Liver (tissue), 3 donors: ENCODE measurements at regions not wholly inside any gene's neighbourhood (a gene's known extent, or its start where the extent isn't known, plus 50 kb on each side); places are given as distances from the start of the nearest gene placed in this dataset.

ENCODE experiments used
- RXRA ChIP-seq, 2 donors: IDR thresholded peaks; 2 replicates each; pipeline ENCODE4 v1.6.1; 2017 to 2018; ENCODE audit warnings: antibody characterized with exemption in 2 of 2, mild to moderate bottlenecking in 1 of 2
- SP1 ChIP-seq: IDR thresholded peaks from 2 replicates; pipeline ENCODE4 v1.6.1; 2018; ENCODE audit warnings: antibody characterized with exemption, mild to moderate bottlenecking
- TAF1 ChIP-seq: conservative IDR thresholded peaks from 2 replicates; pipeline ENCODE4 v1.6.1; 2016; ENCODE audit warnings: antibody characterized with exemption, mild to moderate bottlenecking
- TF ChIP-seq, protein P1 (sequence below): IDR thresholded peaks from 2 replicates; pipeline ENCODE4 v1.6.1; 2016; ENCODE audit warnings: antibody characterized with exemption
- TF ChIP-seq, protein P2 (sequence below): fragments of 150-350 bp; IDR thresholded peaks from 2 replicates; pipeline ENCODE4 v1.5.1; 2017; ENCODE audit warnings: improper control_type of control experiment, low read depth, low read length; ENCODE audit not compliant: missing input control
- TF ChIP-seq, protein P3 (sequence below): IDR thresholded peaks from 2 replicates; pipeline ENCODE4 v1.6.1; 2016; ENCODE audit warnings: antibody characterized with exemption, mild to moderate bottlenecking
- TF ChIP-seq, protein P4 (sequence below): IDR thresholded peaks from 2 replicates; pipeline ENCODE4 v1.6.1; 2016; ENCODE audit warnings: antibody characterized with exemption
- donor health status: healthy.
- donor health status: healthy.

DNA sequence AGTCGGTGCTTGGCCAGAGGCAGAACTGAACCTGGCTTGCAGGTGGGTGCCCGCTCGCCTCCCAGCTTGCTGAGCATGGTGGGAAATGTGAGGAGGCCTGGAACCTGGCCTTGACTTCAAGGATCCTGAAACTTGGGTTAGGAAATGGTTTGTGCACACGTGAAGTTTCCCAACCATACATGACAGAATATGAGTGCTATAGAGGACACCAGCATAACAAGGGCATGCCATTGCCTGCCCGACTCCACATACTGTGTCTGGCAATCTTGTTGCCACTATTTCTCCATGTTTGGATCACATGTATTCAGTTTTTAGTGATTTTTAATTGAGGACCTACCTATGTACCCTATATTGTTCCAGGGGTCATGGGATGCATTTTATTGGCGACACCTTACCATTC, 177.6 kb upstream of the ANKRD55 start:
- TF ChIP-seq TAF1 (no peak), RXRA (IDR thresholded peaks at IDR 0.05) (no peak), SP1 (no peak)
- TF ChIP-seq, protein P1, sequence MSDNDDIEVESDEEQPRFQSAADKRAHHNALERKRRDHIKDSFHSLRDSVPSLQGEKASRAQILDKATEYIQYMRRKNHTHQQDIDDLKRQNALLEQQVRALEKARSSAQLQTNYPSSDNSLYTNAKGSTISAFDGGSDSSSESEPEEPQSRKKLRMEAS: no peak
- TF ChIP-seq, protein P2, sequence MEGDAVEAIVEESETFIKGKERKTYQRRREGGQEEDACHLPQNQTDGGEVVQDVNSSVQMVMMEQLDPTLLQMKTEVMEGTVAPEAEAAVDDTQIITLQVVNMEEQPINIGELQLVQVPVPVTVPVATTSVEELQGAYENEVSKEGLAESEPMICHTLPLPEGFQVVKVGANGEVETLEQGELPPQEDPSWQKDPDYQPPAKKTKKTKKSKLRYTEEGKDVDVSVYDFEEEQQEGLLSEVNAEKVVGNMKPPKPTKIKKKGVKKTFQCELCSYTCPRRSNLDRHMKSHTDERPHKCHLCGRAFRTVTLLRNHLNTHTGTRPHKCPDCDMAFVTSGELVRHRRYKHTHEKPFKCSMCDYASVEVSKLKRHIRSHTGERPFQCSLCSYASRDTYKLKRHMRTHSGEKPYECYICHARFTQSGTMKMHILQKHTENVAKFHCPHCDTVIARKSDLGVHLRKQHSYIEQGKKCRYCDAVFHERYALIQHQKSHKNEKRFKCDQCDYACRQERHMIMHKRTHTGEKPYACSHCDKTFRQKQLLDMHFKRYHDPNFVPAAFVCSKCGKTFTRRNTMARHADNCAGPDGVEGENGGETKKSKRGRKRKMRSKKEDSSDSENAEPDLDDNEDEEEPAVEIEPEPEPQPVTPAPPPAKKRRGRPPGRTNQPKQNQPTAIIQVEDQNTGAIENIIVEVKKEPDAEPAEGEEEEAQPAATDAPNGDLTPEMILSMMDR: no peak
- TF ChIP-seq, protein P3, sequence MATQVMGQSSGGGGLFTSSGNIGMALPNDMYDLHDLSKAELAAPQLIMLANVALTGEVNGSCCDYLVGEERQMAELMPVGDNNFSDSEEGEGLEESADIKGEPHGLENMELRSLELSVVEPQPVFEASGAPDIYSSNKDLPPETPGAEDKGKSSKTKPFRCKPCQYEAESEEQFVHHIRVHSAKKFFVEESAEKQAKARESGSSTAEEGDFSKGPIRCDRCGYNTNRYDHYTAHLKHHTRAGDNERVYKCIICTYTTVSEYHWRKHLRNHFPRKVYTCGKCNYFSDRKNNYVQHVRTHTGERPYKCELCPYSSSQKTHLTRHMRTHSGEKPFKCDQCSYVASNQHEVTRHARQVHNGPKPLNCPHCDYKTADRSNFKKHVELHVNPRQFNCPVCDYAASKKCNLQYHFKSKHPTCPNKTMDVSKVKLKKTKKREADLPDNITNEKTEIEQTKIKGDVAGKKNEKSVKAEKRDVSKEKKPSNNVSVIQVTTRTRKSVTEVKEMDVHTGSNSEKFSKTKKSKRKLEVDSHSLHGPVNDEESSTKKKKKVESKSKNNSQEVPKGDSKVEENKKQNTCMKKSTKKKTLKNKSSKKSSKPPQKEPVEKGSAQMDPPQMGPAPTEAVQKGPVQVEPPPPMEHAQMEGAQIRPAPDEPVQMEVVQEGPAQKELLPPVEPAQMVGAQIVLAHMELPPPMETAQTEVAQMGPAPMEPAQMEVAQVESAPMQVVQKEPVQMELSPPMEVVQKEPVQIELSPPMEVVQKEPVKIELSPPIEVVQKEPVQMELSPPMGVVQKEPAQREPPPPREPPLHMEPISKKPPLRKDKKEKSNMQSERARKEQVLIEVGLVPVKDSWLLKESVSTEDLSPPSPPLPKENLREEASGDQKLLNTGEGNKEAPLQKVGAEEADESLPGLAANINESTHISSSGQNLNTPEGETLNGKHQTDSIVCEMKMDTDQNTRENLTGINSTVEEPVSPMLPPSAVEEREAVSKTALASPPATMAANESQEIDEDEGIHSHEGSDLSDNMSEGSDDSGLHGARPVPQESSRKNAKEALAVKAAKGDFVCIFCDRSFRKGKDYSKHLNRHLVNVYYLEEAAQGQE: no peak
- TF ChIP-seq, protein P4, sequence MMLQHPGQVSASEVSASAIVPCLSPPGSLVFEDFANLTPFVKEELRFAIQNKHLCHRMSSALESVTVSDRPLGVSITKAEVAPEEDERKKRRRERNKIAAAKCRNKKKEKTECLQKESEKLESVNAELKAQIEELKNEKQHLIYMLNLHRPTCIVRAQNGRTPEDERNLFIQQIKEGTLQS: no peak
